ENCODE measurements at regions not wholly inside any gene's neighbourhood (a gene's known extent, or its start where the extent isn't known, plus 50 kb on each side); places are given as distances from the start of the nearest gene placed in this dataset.
A peak's percentile ranks its signal among the peaks of the same experiment; 100 is the strongest.

DNA sequence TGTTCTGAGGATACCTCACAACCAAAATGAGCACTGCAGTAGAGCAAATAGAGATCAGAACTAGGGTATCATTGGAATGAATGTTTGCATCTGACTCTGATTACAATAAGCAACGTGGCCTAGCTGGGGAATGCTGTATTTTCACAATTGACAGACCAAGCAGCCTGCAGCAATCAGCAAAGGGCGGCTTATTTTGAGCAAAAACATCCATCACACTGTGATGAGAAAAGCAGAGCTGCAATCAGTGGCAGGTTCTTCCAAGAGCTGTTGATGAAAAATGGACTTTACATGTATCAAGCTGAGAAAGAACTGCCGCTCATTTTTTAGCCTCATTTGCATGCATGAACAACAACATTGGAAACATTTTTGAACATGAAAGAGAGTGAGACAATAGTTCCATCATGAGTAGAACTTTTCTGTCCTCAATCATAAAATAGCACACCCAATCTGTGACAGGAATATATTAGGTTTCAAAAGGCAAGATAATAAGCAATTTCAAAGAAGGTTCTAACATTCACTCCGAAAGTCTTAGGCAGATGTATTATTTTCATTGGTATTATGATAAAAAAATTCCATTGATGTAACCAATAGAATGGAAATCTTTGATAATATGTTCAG lies 249.7 kb upstream of the FBXO33 start:
- H3K4me3 ChIP-seq (ENCODE audit: low read depth, low read length) = no peak overlapping the region
- TF ChIP-seq, protein P1, sequence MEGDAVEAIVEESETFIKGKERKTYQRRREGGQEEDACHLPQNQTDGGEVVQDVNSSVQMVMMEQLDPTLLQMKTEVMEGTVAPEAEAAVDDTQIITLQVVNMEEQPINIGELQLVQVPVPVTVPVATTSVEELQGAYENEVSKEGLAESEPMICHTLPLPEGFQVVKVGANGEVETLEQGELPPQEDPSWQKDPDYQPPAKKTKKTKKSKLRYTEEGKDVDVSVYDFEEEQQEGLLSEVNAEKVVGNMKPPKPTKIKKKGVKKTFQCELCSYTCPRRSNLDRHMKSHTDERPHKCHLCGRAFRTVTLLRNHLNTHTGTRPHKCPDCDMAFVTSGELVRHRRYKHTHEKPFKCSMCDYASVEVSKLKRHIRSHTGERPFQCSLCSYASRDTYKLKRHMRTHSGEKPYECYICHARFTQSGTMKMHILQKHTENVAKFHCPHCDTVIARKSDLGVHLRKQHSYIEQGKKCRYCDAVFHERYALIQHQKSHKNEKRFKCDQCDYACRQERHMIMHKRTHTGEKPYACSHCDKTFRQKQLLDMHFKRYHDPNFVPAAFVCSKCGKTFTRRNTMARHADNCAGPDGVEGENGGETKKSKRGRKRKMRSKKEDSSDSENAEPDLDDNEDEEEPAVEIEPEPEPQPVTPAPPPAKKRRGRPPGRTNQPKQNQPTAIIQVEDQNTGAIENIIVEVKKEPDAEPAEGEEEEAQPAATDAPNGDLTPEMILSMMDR (IDR thresholded peaks at IDR 0.05; ENCODE audit: insufficient read depth, low read depth, low read length, missing control alignments) = no peak
- no peak for DNase-seq (ENCODE audit: low read depth)

DNA sequence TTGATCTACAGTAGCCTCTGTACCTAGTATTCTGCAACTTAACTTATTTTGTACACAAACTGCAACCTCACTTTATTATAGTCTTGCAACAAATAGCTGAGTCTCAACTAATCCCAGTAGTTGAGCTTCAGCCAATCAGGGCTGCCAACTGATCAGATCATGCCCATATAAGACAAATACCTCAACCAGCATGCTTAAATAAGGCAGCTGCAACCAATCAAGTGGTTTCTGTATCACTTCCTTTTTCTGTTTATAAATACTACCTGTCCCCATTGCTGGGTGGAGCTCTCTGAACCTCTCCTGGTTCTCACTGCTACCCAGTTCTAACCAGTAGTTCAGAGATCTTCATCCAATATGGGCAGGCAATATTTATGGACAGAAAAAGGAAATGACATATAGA lies 248.5 kb upstream of the FBXO33 start:
- peak; percentile 67 for DNase-seq (ENCODE audit: low read depth)
- TF ChIP-seq, protein P1 (IDR thresholded peaks at IDR 0.05; ENCODE audit: insufficient read depth, low read depth, low read length, missing control alignments) = no peak
- H3K4me3 ChIP-seq (ENCODE audit: low read depth, low read length) = no peak overlapping the region

DNA sequence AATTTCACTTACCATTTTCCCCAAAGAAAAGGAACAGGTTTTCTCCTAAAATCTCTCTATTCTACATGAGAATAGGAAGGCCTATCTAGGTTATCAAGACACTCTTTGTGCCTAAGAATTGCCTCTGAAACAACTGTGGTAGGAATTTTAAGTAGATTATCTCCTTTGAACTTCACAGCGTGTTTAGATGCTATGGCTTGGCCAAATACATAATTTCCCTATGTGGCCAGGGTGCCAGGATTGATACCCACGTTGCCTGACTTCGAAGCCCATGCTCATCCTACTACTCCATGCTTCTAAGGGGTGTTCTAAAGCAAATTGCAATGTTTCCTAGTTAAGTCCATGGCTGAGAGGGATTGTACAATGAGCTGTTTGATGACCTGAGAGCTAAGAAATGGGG lies 241.5 kb upstream of the FBXO33 start:
- no peak overlapping the region for H3K4me3 ChIP-seq (ENCODE audit: low read depth, low read length)
- DNase-seq (ENCODE audit: low read depth) = no peak
- TF ChIP-seq, protein P1 (IDR thresholded peaks at IDR 0.05; ENCODE audit: insufficient read depth, low read depth, low read length, missing control alignments) = no peak

DNA sequence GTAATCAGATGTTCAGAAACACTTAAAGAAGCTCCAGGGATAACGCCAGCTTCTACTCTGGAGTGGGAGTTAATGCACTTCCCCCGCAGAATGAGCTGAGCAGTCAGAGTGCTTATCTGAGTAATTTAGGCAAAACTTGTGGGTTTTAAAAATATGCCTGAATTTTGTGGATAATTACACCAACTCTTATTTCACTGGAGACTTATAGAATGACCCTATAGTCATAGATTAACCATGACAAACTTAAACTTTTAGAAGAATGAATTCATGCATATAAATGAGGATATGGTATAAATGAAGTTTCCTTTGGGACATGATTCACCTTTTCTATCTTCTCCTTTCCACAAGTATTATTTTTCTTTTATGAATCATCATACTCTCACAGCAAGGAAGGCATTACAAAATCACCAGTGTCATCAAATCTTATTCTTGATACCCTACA lies 241.1 kb upstream of the FBXO33 start:
- TF ChIP-seq, protein P1 (IDR thresholded peaks at IDR 0.05; ENCODE audit: insufficient read depth, low read depth, low read length, missing control alignments) = no peak
- no peak for DNase-seq (ENCODE audit: low read depth)
- H3K4me3 ChIP-seq (ENCODE audit: low read depth, low read length) = no peak overlapping the region

DNA sequence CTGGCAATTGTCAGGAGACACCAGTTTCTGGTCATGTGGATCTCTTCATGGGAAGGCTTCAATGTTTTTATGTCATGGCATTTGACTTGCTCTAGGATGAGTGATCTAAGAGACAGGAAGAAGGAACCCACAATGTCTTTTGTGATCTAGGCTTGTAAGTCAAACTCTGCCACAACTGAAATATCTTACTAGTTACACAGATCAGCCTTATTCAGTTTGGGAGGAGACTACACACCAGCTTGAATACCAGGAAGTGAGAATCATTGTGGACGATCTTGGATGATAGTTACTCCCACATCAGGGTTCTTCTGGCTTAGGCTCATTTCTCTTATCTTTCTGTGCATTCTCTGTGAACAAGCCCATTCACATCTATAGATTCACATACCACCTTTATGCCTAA lies 236.2 kb upstream of the FBXO33 start:
- DNase-seq (ENCODE audit: low read depth) = peak; percentile 9
- TF ChIP-seq, protein P1 (IDR thresholded peaks at IDR 0.05; ENCODE audit: insufficient read depth, low read depth, low read length, missing control alignments) = no peak
- no peak overlapping the region for H3K4me3 ChIP-seq (ENCODE audit: low read depth, low read length)

DNA sequence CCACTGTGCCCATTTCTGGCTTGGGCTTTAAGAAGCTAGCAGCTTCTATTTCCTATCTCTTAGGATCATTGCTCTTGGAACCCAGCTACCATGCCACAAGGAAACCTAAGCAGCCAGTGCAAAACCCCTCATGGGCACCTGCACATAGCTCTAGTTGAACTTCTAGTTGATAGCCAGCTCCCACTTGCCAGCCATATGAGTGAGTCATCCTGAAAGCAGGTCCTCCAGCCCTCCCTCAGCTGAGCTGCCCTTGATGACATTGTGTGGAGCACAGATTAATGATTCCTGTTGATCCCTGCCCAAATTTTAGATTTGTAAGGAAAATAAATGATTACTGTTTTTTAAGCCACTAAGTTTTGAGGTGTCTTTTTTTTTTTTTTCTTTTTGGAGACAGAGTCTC lies 234.2 kb upstream of the FBXO33 start:
- peak; percentile 11 for DNase-seq (ENCODE audit: low read depth)
- TF ChIP-seq, protein P1 (IDR thresholded peaks at IDR 0.05; ENCODE audit: insufficient read depth, low read depth, low read length, missing control alignments) = no peak
- H3K4me3 ChIP-seq (ENCODE audit: low read depth, low read length) = no peak overlapping the region

DNA sequence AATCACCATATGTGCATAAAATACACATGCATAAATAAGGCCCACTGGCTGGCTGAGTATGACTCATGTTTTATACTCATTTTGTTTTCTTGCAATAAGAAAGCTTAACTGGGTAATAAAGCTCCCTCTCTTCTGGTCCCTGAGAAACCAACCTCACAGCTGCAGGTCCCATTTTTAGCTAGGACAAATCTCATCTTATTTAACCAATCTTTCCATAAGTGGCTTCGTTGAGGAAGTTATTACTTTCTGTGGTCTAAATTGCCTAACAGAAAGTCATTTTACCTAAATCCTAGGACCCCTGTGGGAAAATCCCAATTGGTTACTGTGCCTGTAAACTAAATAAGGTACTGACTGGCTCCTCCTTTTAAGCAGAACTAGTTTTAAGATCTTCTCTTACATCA lies 232.8 kb upstream of the FBXO33 start:
- TF ChIP-seq, protein P1 (IDR thresholded peaks at IDR 0.05; ENCODE audit: insufficient read depth, low read depth, low read length, missing control alignments) = no peak
- H3K4me3 ChIP-seq (ENCODE audit: low read depth, low read length) = no peak overlapping the region
- DNase-seq (ENCODE audit: low read depth) = peak; percentile 30

Measured in GM12865 (cell line).